H1 (cell line): ENCODE measurements at regions not wholly inside any gene's neighbourhood (a gene's known extent, or its start where the extent isn't known, plus 50 kb on each side); places are given as distances from the start of the nearest gene placed in this dataset.

Experiments
- CTCF ChIA-PET: fragments of 300-600 bp; sonication (Branson Sonifier 250); formaldehyde crosslinking; loops from one replicate; lab custom pipeline; 2021; ENCODE audit not compliant: partially characterized antibody; lab: Charles Lee
- POLR2A ChIA-PET: fragments of 300-600 bp; sonication (Branson Sonifier 250); formaldehyde crosslinking; loops from one replicate; lab custom pipeline; 2021; ENCODE audit warnings: inconsistent platforms; ENCODE audit not compliant: partially characterized antibody; lab: Charles Lee
- DNase-seq, 2 experiments: peaks; one replicate each; pipeline versions ENCODE4 v3.0.0 to v3.0.0-alpha.2; 2010 to 2022; ENCODE audit warnings: low spot score in 2 of 2, low read depth in 1 of 2, mixed read lengths in 1 of 2
- FAIRE-seq: peaks from 2 replicates; lab custom pipeline; 2011; peaks lifted over from hg19 to GRCh38; lab: Jason Lieb, UNC
- H2AFZ ChIP-seq: 2 replicates; pipeline ENCODE4 v1.8.1; 2012; ENCODE audit warnings: low read length, inconsistent platforms
- H2AK5ac ChIP-seq: 2 replicates; pipeline ENCODE4 v1.6.1; 2013; ENCODE audit warnings: low read depth, low read length
- H2BK120ac ChIP-seq: replicated peaks from 2 replicates; pipeline ENCODE3; 2013; ENCODE audit warnings: low read depth, low read length, inconsistent platforms
- H2BK12ac ChIP-seq: 2 replicates; pipeline ENCODE4 v1.6.1; 2013; ENCODE audit warnings: low read depth, low read length
- H2BK15ac ChIP-seq: 2 replicates; pipeline ENCODE4 v1.6.1; 2013; ENCODE audit warnings: low read length
- H2BK20ac ChIP-seq: 2 replicates; pipeline ENCODE4 v1.6.1; 2013; ENCODE audit warnings: low read length
- H2BK5ac ChIP-seq: 2 replicates; pipeline ENCODE4 v1.6.1; 2013; ENCODE audit warnings: low read depth, low read length
- H3K14ac ChIP-seq: 2 replicates; pipeline ENCODE4 v1.6.1; 2013; ENCODE audit warnings: inconsistent platforms; ENCODE audit not compliant: insufficient read length
- H3K18ac ChIP-seq: 2 replicates; pipeline ENCODE4 v1.6.1; 2013; ENCODE audit warnings: low read length; ENCODE audit errors: extremely low read depth
- H3K23ac ChIP-seq: 2 replicates; pipeline ENCODE4 v1.6.1; 2013; ENCODE audit warnings: inconsistent platforms; ENCODE audit not compliant: insufficient read length
- H3K23me2 ChIP-seq: 2 replicates; pipeline ENCODE4 v1.6.1; 2013; ENCODE audit warnings: low read depth, low read length
- H3K27ac ChIP-seq: 2 replicates; pipeline ENCODE4 v1.6.1; 2011; ENCODE audit warnings: low read depth, low read length, inconsistent platforms
- H3K27me3 ChIP-seq, 4 experiments: replicated peaks in 1 of 4; 1 replicate in 1 of 4; 2 replicates in 3 of 4; pipeline versions ENCODE4 v1.6.1 to v1.8.1; 2011 to 2013; ENCODE audit warnings: low read length in 3 of 4, mild to moderate bottlenecking in 3 of 4, inconsistent platforms in 2 of 4, mixed read lengths in 2 of 4, moderate library complexity in 1 of 4; ENCODE audit not compliant: control insufficient read depth in 3 of 4, insufficient read depth in 3 of 4; ENCODE audit errors: extremely low read depth in 1 of 4
- H3K36me3 ChIP-seq, 4 experiments: 2 replicates each; pipeline versions ENCODE4 v1.6.1 to v1.8.1; 2011 to 2013; ENCODE audit warnings: mild to moderate bottlenecking in 4 of 4, low read length in 3 of 4, moderate library complexity in 2 of 4, control low read depth in 1 of 4, inconsistent platforms in 1 of 4; ENCODE audit not compliant: insufficient read depth in 4 of 4, control insufficient read depth in 2 of 4
- H3K4ac ChIP-seq: replicated peaks from 2 replicates; pipeline ENCODE3; 2013; ENCODE audit warnings: low read length, low read depth, mixed read lengths, inconsistent platforms; ENCODE audit not compliant: insufficient read length
- H3K4me1 ChIP-seq, 4 experiments: replicated peaks in 1 of 4; 1 replicate in 1 of 4; 2 replicates in 3 of 4; pipeline versions ENCODE4 v1.6.1 to v1.8.1; 2011 to 2013; ENCODE audit warnings: low read length in 3 of 4, inconsistent platforms in 2 of 4, mixed read lengths in 1 of 4; ENCODE audit not compliant: insufficient read depth in 4 of 4, control insufficient read depth in 3 of 4
- H3K4me2 ChIP-seq, 2 experiments: 2 replicates each; pipeline versions ENCODE4 v1.6.1 to v1.8.1; 2011 to 2013; ENCODE audit warnings: low read depth in 2 of 2, low read length in 2 of 2, control low read depth in 1 of 2, inconsistent platforms in 1 of 2, mild to moderate bottlenecking in 1 of 2; ENCODE audit not compliant: insufficient read depth in 1 of 2
- H3K4me3 ChIP-seq, 4 experiments: fragments of 200-600, 300-600 bp in 1 of 4; sonication (generic), shearing (Covaris generic), sonication (Bioruptor Twin) in 1 of 4; 2 replicates each; pipeline versions ENCODE4 v1.5.1 to v1.8.1; 2011 to 2016; ENCODE audit warnings: low read length in 4 of 4, low read depth in 3 of 4, control low read depth in 2 of 4, inconsistent platforms in 2 of 4, mild to moderate bottlenecking in 2 of 4, mixed read lengths in 1 of 4, moderate library complexity in 1 of 4; ENCODE audit not compliant: insufficient read depth in 2 of 4; ENCODE audit errors: extremely low read depth in 1 of 4
- H3K56ac ChIP-seq: replicated peaks from 2 replicates; pipeline ENCODE3; 2013; ENCODE audit warnings: low read depth, mild to moderate bottlenecking, mixed read lengths, low read length, inconsistent platforms; ENCODE audit not compliant: insufficient read length
- H3K79me1 ChIP-seq: 2 replicates; pipeline ENCODE4 v1.6.1; 2013; ENCODE audit warnings: low read depth, low read length, control low read depth
- H3K79me2 ChIP-seq, 2 experiments: 2 replicates each; pipeline versions ENCODE4 v1.6.1 to v1.8.1; 2012 to 2013; ENCODE audit warnings: low read length in 2 of 2, mild to moderate bottlenecking in 2 of 2, inconsistent platforms in 1 of 2; ENCODE audit not compliant: insufficient read depth in 2 of 2, control insufficient read depth in 1 of 2
- H3K9ac ChIP-seq, 4 experiments: replicated peaks in 1 of 4; 1 replicate in 1 of 4; 2 replicates in 3 of 4; pipeline versions ENCODE4 v1.6.1 to v1.8.1; 2011 to 2013; ENCODE audit warnings: low read depth in 3 of 4, low read length in 3 of 4, control low read depth in 2 of 4, mild to moderate bottlenecking in 2 of 4, moderate library complexity in 2 of 4, inconsistent platforms in 1 of 4; ENCODE audit errors: extremely low read depth in 1 of 4
- H3K9me3 ChIP-seq, 2 experiments: 2 replicates each; pipeline versions ENCODE4 v1.6.1 to v1.8.1; 2012 to 2013; ENCODE audit warnings: mild to moderate bottlenecking in 2 of 2, moderate library complexity in 2 of 2, control low read depth in 1 of 2, inconsistent platforms in 1 of 2, low read depth in 1 of 2, low read length in 1 of 2, mixed read lengths in 1 of 2; ENCODE audit not compliant: insufficient read depth in 2 of 2
- H4K20me1 ChIP-seq, 2 experiments: replicated peaks in 1 of 2; 2 replicates each; pipeline versions ENCODE3 to v1.8.1; 2011 to 2013; ENCODE audit warnings: inconsistent platforms in 2 of 2, low read length in 2 of 2, mild to moderate bottlenecking in 1 of 2; ENCODE audit not compliant: insufficient read depth in 2 of 2, control insufficient read depth in 1 of 2
- H4K5ac ChIP-seq: 2 replicates; pipeline ENCODE4 v1.6.1; 2013; ENCODE audit warnings: low read length, low read depth, mixed read lengths, inconsistent platforms; ENCODE audit not compliant: insufficient read length
- H4K8ac ChIP-seq: 2 replicates; pipeline ENCODE4 v1.8.0; 2013; ENCODE audit warnings: mild to moderate bottlenecking, moderate library complexity, low read length, inconsistent platforms; ENCODE audit not compliant: insufficient read depth; ENCODE audit errors: extremely low read depth
- H4K91ac ChIP-seq: replicated peaks from 2 replicates; pipeline ENCODE3; 2013; ENCODE audit warnings: low read length, mixed read lengths, inconsistent platforms; ENCODE audit not compliant: insufficient read length
- ASH2L ChIP-seq: fragments of 200-600, 300-600 bp; sonication (generic); IDR thresholded peaks from one replicate; pipeline ENCODE4 v1.7.1; 2017; ENCODE audit warnings: low read length
- BRCA1 ChIP-seq: IDR thresholded peaks from 2 replicates; pipeline ENCODE4 v1.6.1; 2012; ENCODE audit warnings: low read depth, low read length, improper control_type of control experiment
- CBX5 ChIP-seq: fragments of 300-800, 300-1000 bp; sonication (generic); IDR thresholded peaks from 2 replicates; pipeline ENCODE4 v1.7.1; 2016; ENCODE audit warnings: antibody characterized with exemption, low read length, low read depth
- CHD2 ChIP-seq: IDR thresholded peaks from 2 replicates; pipeline ENCODE4 v1.6.1; 2012; ENCODE audit warnings: low read length, improper control_type of control experiment
- CREB1 ChIP-seq: IDR thresholded peaks from 2 replicates; pipeline ENCODE4 v1.6.1; 2012; ENCODE audit warnings: inconsistent platforms
- KDM1A ChIP-seq: fragments of 200-600, 300-600 bp; sonication (generic); IDR thresholded peaks from 2 replicates; pipeline ENCODE4 v1.7.1; 2016; ENCODE audit warnings: mild to moderate bottlenecking, low read length, borderline replicate concordance
- MAFK ChIP-seq: IDR thresholded peaks from 2 replicates; pipeline ENCODE4 v1.6.1; 2012; ENCODE audit warnings: low read depth, mild to moderate bottlenecking, improper control_type of control experiment, low read length
- NRF1 ChIP-seq: IDR thresholded peaks from 2 replicates; pipeline ENCODE4 v1.6.1; 2011; ENCODE audit warnings: mild to moderate bottlenecking, low read depth, low read length, improper control_type of control experiment
- POLR2AphosphoS5 ChIP-seq: IDR thresholded peaks from 2 replicates; pipeline ENCODE4 v1.6.1; 2011; ENCODE audit warnings: low read depth, low read length
- SIRT6 ChIP-seq: IDR thresholded peaks from one replicate; pipeline ENCODE4 v1.7.1; 2012; ENCODE audit warnings: low read length, inconsistent platforms
- SUZ12 ChIP-seq: fragments of 200-600 bp; sonication (generic); IDR thresholded peaks from 2 replicates; pipeline ENCODE4 v1.6.1; 2012; ENCODE audit warnings: mild to moderate bottlenecking, inconsistent platforms, low read length, moderate library complexity, mixed read lengths
- YY1 ChIP-seq: IDR thresholded peaks from 2 replicates; pipeline ENCODE4 v1.6.1; 2011; ENCODE audit warnings: low read depth, mild to moderate bottlenecking, low read length
- WGBS, 2 experiments: shearing (Covaris generic) in 1 of 2; methylation state at CpG; one replicate each; pipeline versions ENCODE4 v1.1.6 to v1.1.7; 2013 to 2015; ENCODE audit warnings: low lambda C conversion rate in 2 of 2, mixed read lengths in 2 of 2, inconsistent platforms in 1 of 2, low coverage in 1 of 2, missing lambda C conversion rate in 1 of 2; ENCODE audit not compliant: insufficient replicate concordance in 2 of 2, insufficient coverage in 1 of 2, insufficient read length in 1 of 2; ENCODE audit errors: extremely low coverage in 1 of 2, missing lambda C conversion rate in 1 of 2; 5-methylcytosine and 5-hydroxymethylcytosine counted together
- TF ChIP-seq, protein P1 (sequence below), 3 experiments: IDR thresholded peaks; 1 replicate in 2 of 3; 2 replicates in 1 of 3; pipeline versions ENCODE4 v1.5.1 to v1.6.1; 2011; ENCODE audit warnings: low read length in 3 of 3, mild to moderate bottlenecking in 3 of 3, inconsistent platforms in 2 of 3, low read depth in 1 of 3, moderate library complexity in 1 of 3; ENCODE audit not compliant: insufficient read depth in 1 of 3; ENCODE audit errors: control extremely low read depth in 1 of 3

GRCh38 chr18:47317824-47318508 is 66.5 kb upstream of the SKOR2 start:
- Histone ChIP-seq H3K14ac (no peak overlapping the region), H3K9ac (no peak overlapping the region), H2BK20ac (no peak overlapping the region), H3K4me3 (no peak overlapping the region), H2AFZ (no peak overlapping the region), H2BK15ac (no peak overlapping the region), H3K27ac (no peak overlapping the region), H3K36me3 (no peaks in the 10 kb centered on the region), H3K56ac (no peak overlapping the region), H3K79me1 (no peaks in the 10 kb centered on the region), H2BK12ac (no peak overlapping the region), H3K4me2 (no peak overlapping the region), H3K23ac (no peak overlapping the region), H3K4me1 (no peaks in the 10 kb centered on the region), H4K8ac (no peak overlapping the region), H4K5ac (no peak overlapping the region), H3K23me2 (no peaks in the 10 kb centered on the region), H3K18ac (no peak overlapping the region), H3K4ac (no peak overlapping the region), H2BK5ac (no peak overlapping the region), H2AK5ac (no peak overlapping the region), H4K91ac (no peak overlapping the region), H3K79me2 (no peaks in the 10 kb centered on the region), H4K20me1 (no peaks in the 10 kb centered on the region), H2BK120ac (no peak overlapping the region), H3K9me3 (no peaks in the 10 kb centered on the region), H3K27me3 (no peaks in the 10 kb centered on the region; a peak in 1 of 7 replicates)
- FAIRE-seq, result no peak
- 96% methylated on average over 1 of the region's 1 CpG; no CpG with 5 or more reads in 1 of the 2 experiments for WGBS, 2 experiments
- ChIA-PET POLR2A (interaction anchor here (0.9 kb wide), 1 partner anchor 13 kb away, joined by 4 read pairs; no protein-coding TSS in a partner anchor), CTCF (interaction anchor here (0.6 kb wide), 2 partner anchors 69 to 127 kb away, joined by 3 read pairs; no protein-coding TSS in a partner anchor)
- DNase-seq, result no peak
- TF ChIP-seq CREB1 (no peak), NRF1 (no peak), BRCA1 (no peak), CHD2 (no peak), ASH2L (no peak), SUZ12 (no peak), POLR2AphosphoS5 (no peak), KDM1A (no peak), MAFK (no peak), YY1 (no peak), CBX5 (no peak), SIRT6 (no peak)
- TF ChIP-seq, protein P1, sequence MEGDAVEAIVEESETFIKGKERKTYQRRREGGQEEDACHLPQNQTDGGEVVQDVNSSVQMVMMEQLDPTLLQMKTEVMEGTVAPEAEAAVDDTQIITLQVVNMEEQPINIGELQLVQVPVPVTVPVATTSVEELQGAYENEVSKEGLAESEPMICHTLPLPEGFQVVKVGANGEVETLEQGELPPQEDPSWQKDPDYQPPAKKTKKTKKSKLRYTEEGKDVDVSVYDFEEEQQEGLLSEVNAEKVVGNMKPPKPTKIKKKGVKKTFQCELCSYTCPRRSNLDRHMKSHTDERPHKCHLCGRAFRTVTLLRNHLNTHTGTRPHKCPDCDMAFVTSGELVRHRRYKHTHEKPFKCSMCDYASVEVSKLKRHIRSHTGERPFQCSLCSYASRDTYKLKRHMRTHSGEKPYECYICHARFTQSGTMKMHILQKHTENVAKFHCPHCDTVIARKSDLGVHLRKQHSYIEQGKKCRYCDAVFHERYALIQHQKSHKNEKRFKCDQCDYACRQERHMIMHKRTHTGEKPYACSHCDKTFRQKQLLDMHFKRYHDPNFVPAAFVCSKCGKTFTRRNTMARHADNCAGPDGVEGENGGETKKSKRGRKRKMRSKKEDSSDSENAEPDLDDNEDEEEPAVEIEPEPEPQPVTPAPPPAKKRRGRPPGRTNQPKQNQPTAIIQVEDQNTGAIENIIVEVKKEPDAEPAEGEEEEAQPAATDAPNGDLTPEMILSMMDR (IDR thresholded peaks at IDR 0.05; ENCODE audit: control extremely low read depth in 1 of 3, insufficient read depth in 1 of 3, low read depth in 1 of 3, low read length in 3 of 3), result no peak
